Daoy (cell line): ENCODE measurements at regions not wholly inside any gene's neighbourhood (a gene's known extent, or its start where the extent isn't known, plus 50 kb on each side); places are given as distances from the start of the nearest gene placed in this dataset.

ENCODE experiments used
- DNase-seq: peaks from one replicate; pipeline ENCODE4 v3.0.0-alpha.2; 2015; ENCODE audit warnings: low read depth

DNA sequence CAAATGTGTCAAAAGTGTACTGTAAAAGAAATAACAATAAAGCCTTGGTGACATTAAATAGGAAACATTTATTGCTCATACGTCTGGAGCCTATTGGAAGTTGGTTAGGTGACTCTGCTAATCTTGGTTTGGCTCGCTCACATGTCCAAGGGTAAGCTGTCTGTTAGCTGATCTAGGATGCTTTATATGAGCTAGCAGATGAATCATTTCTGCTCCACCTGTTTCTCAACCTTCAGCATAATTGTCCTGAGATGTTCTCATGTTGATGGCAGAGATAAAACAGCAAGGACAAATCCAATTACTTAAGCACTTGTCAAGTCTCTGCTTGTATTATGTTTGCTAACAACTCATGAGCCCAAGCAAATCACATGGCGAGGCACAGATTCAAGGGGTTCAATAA lies 56.0 kb upstream of the CD53 start:
- no peak for DNase-seq

DNA sequence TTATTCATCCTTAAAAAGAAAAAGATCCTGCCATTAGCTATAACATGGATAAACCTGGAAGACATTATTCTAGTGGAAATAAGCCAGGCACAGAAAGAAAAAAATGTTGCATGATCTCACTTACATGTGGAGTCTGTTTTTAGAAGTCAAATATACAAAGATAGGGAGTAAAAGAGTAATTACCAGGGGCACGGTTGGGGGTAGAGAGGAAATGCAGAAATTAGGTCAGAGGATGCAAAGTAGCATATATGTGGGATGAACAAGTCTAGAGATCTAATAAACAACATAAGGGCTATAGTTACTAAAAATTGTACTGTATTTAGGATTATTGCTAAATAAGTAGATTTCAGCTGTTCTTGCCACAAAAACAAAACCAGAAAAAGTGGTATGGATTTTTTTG lies 61.4 kb upstream of the CD53 start:
- no peak for DNase-seq

GRCh38 chr1:110800079-110800478 lies 72.9 kb upstream of the CD53 start:
- no peak for DNase-seq

- DNase-seq = no peak
Measured at GRCh38 chr1:110798691-110799256, 74.2 kb upstream of the CD53 start.

DNA sequence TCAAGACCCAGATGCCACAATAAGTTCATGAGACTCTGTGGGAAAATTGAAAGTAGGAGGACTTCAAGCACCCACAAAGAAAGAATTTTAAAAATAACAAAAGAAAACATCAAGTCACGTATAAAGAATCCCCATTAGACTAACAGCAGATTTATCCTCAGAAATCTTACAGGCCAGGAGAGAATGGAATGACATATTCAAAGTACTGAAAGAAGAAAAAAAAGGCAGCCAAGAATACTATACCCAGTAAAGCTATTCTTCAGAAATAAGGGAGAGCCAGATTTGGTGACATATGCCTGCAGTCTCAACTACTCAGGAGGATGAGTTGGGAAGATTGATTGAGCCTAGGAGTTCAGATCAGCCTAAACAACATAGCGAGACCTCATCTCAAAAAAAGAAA lies 84.3 kb upstream of the CD53 start:
- DNase-seq = no peak

GRCh38 chr1:110787328-110788071 lies 85.4 kb upstream of the CD53 start:
- DNase-seq = no peak

GRCh38 chr1:110786802-110787327 lies 86.1 kb upstream of the CD53 start:
- no peak for DNase-seq

DNA sequence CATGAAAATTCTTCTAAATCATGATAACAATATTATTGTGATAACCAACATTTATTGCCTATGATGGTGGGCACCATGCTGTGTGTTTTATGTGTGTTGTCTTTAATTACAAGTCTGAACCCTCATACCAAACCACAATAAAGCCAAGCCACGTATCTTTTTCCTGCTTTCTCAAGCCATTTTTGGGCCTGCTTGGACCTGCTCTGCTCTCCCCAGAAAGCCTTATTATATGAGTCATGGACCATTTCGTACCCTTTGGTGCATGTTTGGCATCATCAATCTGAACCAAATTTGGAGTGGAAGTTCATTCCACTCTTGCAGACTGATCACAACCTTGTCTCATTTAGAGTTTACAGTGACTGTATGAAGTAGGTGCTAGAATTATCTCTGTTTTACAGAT lies 87.3 kb upstream of the CD53 start:
- no peak for DNase-seq

DNA sequence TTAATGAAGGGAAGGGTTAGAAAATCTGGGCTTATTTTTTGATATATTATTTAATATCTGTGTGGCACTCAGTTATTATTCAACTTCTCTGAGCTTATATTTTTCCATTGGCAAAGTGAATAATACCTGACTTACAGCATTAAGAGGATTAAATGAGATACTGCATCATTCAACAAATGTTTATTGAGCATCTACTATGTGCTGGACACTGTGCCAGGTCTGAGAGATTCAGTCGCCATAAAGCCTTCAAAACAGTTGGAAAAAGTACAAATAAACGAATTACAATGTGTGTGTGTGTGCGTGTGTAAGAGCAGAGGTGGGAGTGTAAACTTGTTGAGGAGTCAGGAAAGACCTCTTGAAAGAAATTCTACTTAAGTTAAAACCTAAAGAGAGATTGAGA lies 87.9 kb upstream of the CD53 start:
- DNase-seq = no peak

DNA sequence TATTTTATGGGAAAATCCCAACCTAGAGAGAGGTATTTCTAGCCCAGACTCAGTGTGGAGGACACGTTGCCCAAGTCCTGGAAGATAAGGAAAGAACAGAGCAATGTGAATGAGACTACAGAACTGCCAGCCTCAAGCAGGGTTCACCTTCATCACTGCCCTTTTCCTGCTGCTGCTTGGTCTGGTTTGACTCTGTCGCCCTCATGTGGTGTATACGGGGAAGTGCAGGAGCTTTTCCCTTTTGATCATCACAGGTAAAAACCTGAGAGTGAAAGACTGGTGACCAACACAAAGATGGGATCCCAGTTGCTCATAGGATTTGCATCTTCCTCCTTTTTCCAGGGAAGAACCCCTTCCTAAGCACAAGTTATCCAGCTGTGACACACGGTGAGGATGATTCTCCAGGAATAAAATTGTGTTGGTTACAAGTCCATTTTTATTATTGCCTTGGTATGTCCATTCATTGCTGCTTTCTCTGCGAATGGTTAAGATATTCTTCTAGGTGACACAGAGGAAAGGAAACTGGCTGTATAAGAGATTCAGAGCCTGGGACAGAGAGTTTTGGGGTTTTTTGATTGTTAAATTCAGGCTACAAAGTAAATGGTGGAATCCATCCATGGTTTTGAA lies 89.5 kb upstream of the CD53 start:
- DNase-seq = peak; percentile 65

DNA sequence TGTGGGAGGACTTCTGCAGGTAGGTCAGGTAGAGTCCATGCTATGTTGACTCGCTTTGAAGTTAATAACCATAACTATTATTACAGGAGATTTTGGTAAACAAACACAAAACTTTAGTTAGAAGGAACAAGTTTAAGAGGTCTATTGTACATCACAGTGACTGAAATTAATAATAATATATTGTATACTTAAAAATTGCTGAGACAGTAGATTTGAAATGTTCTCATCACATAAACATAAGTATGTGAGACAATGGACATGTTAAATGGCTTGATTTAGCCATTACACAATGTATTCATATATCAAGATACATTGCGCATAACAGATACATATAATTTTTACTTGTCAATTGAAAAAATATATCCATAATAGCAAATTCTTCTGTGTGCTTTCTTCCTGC lies 91.4 kb upstream of the CD53 start:
- no peak for DNase-seq

DNA sequence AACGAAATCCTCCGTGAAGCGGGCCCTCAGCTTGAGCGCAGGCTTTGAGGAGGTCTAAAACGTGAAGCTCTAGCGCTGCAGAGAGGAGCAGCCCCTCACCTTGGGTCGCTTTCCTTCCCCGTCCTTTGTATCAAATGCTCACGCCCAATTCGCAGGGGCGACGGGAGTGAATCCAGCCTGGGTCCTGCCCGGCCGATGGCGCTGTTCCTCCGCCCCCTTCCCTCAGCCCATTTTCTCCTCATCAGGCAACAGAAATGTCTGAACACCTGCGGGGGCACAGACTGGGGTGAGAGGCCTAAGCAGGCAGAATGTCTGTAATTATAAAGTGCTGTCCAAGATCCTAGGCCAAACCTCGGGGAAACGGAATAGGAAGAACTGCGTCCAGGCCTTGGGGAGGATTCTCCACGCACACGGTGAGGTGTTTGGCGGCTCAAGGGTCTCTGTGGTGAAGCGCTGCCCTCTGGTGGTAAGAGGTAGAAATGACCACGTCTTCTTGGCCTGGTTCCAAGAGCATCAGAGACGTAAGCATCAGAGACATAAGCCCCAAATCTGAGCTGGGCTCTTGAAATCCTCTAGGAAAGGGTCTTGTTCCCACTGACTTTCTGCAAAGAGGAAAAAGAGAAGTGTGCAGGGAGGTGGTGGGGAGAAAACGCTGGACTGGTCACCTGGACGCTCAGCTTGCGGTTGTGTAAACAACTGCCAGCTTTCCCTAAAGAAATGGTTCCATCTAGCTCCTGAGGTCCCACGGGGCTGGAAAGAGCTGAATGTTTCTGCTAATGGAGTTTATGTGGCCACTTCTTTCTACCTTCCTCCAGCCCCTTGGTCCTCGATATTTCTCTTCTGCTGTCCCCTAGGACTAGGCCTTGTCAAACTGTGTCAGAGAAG lies 92.1 kb upstream of the CD53 start:
- DNase-seq = peak; percentile 87

GRCh38 chr1:110779636-110780035 lies 93.3 kb upstream of the CD53 start:
- no peak for DNase-seq

- DNase-seq = no peak
Measured at GRCh38 chr1:110778821-110779220, 94.1 kb upstream of the CD53 start.

DNA sequence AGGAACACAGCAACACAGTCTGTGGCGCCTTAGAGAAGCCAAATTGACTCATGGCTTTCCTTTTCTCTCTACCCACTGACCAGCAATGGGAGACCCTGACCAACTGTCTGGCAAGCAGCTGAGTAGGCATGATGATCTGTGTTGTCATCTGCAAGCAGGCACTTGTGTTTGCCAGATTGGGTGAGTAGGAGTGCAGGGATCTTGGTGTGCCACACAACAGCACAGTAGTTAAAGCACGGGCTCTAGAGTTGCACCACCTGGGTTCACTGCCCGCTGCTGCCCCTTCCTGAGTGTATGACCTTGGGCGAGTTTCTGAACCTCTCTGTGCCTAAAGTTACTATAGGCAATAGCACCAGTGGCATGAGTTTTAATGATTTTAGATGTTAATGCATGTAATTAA lies 95.7 kb upstream of the CD53 start:
- no peak for DNase-seq

DNA sequence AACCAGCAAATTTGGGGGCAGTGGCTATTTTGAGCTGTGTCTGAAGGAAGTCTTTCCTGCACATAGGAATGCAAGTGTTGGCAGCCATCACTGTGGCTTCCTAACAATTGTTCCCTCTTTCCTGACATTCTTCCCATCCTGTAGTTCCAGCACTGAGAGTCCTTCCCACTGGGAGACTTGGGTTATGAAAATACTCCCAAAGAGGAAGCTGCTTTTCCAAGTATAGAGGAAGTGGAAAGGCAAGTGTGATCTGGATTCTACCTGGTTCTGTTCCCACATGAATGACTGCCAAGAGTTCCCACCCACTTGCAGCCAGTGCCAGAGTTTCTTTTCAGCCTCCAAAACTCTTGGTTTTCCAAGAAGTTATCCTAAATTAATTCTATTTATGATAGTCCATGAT lies 98.5 kb upstream of the CD53 start:
- no peak for DNase-seq

DNA sequence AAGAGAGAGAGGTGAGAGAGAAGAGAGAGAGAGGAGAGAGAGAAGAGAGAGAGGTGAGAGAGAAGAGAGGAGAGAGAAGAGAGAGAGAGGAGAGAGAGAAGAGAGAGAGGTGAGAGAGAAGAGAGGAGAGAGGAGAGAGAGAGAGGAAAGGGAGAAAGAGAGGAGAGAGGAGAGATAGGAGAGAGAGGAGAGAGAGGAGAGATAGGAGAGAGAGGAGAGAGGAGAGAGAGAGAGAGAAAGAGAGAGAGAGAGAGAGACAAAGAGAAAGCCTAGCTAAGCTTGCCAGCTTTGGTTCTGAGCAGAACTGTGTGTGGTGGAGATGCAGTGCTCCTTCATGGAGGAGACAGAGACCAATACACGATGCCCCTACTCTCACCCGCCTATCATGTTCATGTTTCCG lies 99.1 kb upstream of the KCNA3 start:
- DNase-seq = no peak

DNA sequence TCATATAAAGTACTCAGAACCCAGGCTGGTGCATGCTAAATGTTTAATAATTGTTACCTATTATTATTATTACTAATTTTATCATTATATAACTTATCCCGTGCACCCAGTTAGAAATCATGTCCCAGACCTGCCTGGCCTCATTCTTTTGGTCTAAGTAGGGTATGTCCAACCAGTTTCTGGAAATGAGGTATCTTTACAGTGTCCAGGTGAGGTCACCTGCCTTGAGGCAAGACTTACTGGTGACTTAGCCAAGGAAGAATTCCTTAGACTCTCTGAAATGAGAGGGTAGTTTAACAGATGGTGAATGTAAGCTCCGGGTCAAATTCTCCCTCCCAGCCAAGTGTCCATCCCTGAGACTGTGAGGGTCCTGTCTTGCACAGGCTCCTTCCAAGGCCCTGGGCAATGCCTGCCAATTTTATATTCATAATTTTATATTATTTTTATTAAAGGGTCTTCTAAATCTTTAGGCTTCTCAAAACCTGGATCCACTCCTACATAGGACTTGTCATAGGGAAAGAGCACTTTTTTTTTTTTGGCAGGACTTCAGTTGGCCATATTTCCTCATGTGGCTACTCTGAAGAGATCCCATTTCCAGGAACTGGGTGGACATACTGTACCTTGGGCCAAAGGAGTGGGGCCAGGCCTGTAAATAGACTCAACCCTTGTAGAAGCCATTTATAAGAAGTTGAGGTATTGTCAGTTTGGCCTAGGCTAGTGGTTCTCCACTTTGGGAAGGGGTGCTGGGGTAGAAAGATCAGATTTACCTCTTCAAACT lies 96.7 kb upstream of the KCNA3 start:
- no peak for DNase-seq

GRCh38 chr1:110770832-110771231 lies 96.1 kb upstream of the KCNA3 start:
- no peak for DNase-seq

GRCh38 chr1:110768605-110769004 lies 93.9 kb upstream of the KCNA3 start:
- DNase-seq = no peak

GRCh38 chr1:110766336-110766647 lies 91.6 kb upstream of the KCNA3 start:
- no peak for DNase-seq
